HG02870 (cell line): ENCODE measurements at regions not wholly inside any gene's neighbourhood (a gene's known extent, or its start where the extent isn't known, plus 50 kb on each side); places are given as distances from the start of the nearest gene placed in this dataset.
A peak's percentile ranks its signal among the peaks of the same experiment; 100 is the strongest.

ENCODE experiments used
- ATAC-seq: cut with Tn5 transposase; IDR thresholded peaks from one replicate; pipeline ENCODE4 v1.9.1; 2021; ENCODE audit warnings: mild to moderate bottlenecking, moderate library complexity; ENCODE audit not compliant: unreplicated experiment

DNA sequence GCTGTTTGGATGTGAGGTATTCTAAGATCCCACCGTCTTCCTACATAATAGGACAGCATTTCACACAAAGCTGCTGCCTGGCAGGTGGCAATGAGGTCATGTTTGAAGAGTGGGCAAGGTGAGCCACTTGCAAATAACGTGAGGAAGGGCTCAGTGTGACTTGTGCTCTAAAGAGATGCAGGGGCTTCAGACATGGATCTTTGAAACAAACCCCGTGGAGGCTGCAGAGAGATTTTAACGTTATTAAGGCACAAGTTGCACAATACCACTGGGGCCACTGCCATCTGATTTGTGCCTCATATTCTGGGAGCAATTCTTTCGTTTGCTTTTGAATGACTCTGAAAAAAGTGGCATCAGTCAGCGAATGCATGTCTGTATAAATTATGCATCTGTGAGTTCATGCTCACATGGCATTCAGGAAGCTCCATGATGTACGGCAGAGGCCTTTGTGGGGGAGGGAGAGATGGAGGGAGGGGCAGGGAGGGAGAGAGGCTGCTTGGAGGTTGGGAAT lies 362.0 kb downstream of the SOX11 start:
- no peak for ATAC-seq

- no peak for ATAC-seq
These were observed 368.9 kb downstream of the SOX11 start for GRCh38 chr2:6060992-6061663.

DNA sequence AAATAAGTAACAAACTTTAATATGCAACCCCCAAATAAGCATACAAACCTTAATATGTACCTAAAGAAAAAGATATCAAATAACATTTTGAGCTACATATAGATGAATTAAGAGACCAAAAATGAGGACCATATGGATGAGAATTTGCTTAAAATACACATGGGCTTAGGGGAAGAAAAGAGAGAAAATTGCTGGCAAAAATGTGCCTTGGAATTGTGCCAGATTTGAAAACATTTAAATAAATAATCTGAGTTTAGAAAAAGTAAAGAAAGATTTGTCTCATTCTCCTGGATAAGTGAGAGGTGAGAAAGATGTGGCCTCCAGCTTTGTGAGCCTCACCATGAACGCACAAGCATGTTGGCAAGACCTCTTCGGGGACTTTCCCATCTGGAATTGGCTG lies 372.6 kb downstream of the SOX11 start:
- no peak for ATAC-seq

- ATAC-seq, result no peak
These were observed 373.5 kb downstream of the SOX11 start for GRCh38 chr2:6065703-6066102.

DNA sequence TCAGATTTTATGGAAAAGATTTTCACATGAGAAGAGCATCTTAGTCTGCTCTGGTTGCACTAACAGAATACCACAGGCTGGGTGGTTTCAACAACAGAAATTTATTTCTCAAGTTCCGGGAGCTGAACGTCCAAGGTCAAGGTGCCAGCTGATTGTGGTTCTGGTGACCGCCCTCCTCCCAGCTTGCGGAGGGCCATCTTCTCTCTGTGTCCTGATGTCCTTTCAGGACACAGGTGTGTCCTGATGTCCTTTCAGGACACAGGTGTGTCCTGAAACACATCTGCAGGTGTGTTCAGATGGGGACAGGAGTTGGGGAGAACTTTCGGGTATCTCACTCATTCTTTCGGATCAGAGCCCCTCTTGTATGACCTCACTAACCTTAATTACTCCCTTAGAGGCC lies 374.9 kb downstream of the SOX11 start:
- ATAC-seq, result no peak

- ATAC-seq, result no peak
These were observed 375.6 kb downstream of the SOX11 start for GRCh38 chr2:6067806-6068205.

DNA sequence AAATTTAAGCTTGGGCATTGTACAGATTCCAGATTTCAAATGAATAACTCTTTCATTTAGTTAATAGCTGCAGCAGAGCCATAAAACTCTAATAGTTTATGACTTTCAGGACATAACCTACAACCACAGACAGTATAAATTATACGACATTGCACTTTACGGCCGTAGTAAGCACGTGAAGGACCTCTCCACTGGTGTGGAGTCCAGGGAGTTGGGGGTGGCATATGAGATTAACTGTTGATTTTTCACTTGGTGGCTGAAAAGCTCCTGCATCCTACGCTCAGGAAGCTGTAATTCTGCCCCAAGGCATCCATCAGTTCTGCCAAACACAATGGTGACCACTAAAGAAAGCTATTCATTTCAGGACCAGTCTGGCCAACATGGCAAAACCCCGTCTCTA lies 376.2 kb downstream of the SOX11 start:
- ATAC-seq, result no peak

- no peak for ATAC-seq
These were observed 377.2 kb downstream of the SOX11 start for GRCh38 chr2:6069381-6069780.

DNA sequence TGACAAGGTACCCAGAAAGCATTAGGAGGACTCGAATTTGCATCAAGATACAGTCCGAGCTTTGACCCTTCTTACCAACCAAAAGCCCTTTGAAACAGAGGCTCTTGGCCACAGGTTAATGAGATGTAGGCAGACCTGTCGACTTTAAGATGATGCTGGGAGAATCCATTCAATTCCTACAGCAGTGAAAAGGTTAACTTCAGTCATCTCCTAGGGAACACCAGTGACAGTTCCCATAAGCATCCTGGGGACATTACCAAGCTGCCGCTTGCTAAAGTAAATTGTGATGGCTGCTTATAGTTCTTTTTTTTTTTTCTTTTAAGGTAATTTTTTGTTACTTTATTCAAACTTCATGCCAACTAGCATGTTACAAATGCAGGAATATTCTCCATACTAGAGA lies 379.3 kb downstream of the SOX11 start:
- ATAC-seq, result no peak

DNA sequence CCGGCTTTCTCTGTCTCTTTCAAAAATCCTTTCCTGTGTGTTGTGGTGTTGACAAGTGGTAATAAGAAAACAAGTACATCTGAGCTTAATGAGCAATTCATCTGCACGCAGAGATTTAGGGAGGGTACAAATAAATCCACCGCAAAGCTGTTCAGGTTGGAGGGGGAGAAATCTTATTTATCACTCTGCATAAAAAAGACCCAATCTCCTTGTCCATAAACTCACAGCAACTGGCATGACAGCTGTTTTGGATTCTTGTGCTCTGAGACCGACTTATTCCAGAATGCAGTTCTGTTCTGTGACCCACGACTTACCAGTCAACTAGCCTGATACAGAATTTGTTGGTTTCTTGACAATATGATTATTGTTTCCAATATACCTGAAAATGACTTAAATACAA lies 380.1 kb downstream of the SOX11 start:
- ATAC-seq, result no peak

GRCh38 chr2:6072768-6073167 lies 380.6 kb downstream of the SOX11 start:
- ATAC-seq, result no peak

GRCh38 chr2:6073191-6074088 lies 381.3 kb downstream of the SOX11 start:
- ATAC-seq, result peak; percentile 54

- peak; percentile 2 for ATAC-seq
These were observed 382.0 kb downstream of the SOX11 start for GRCh38 chr2:6074089-6074643.

DNA sequence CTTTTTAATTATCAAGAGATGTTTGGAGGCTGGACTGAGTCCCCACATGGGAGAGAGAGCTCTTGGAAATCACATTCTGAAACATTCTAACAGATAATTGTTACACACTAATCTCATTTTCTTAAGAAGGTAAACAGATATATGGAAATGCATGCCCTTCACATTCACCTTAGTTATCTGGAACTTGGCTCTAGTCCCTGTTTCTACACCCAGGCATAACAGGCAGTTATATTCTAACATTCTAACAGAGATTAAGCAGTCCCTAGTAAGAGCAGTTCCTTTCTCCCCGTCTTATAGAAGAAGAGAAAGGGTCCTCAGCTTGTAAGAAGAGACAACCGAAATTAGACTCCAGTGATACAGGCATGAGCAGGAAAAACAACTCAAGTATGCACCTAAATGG lies 385.4 kb downstream of the SOX11 start:
- no peak for ATAC-seq

GRCh38 chr2:6078414-6078813 lies 386.2 kb downstream of the SOX11 start:
- no peak for ATAC-seq

GRCh38 chr2:6079405-6079804 lies 387.2 kb downstream of the SOX11 start:
- ATAC-seq, result no peak

GRCh38 chr2:6080932-6081753 lies 389.0 kb downstream of the SOX11 start:
- no peak for ATAC-seq

DNA sequence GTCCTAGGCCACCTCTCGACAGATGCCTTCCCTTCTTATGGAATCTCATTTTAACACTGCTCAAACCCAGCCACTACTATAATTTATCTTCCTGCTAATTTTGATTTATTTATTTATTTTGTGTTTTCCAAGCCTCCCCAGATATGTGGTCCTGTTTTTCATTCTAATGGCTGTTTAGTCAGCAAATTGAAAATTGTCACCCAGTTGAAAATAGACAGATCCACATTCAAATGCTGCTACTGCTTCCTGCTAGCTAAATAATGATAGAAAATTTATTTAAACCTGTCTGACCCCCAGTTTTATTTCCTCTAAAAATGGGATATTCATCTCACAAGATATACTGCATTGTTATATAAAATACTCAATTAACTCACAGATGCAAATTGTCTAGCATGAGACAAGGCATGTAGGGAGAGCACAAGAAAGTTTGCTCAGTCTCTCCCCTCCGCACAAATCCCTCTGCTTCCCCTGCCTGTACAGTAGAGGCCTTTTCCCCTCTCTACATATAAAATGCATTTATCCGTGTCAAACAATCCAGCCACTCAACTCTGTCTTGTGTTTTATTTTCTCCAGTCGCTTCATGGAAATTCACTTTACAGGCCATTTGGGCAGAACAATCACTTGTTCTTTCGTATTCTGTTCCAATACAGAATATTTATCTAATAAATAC lies 389.9 kb downstream of the SOX11 start:
- ATAC-seq, result no peak

- ATAC-seq, result no peak
These were observed 390.4 kb downstream of the SOX11 start for GRCh38 chr2:6082625-6083018.

DNA sequence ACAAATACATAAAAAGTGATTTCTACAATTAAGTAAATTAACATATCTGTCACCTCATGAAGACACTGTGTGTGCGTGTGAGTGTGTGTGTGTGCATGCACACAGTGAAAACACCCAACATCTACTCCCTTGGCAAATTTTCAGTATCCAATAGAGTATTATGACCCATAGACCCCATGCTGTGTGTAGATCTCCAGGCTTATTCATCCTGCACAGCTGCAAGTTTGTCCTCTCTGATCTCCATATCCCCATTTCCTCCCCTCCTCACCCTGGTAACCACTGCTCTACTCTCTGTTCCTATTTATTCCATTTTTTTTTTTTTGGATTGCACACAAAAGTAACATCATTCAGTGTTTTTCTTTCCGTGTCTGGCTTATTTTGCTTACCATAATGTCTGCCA lies 391.0 kb downstream of the SOX11 start:
- no peak for ATAC-seq
